ENCODE measurements at regions not wholly inside any gene's neighbourhood (a gene's known extent, or its start where the extent isn't known, plus 50 kb on each side); places are given as distances from the start of the nearest gene placed in this dataset.

- DNase-seq (ENCODE audit: low read depth in 2 of 2), result no peak
These were observed 67.4 kb upstream of the B3GAT1 start for GRCh38 chr11:134479206-134480135.

DNA sequence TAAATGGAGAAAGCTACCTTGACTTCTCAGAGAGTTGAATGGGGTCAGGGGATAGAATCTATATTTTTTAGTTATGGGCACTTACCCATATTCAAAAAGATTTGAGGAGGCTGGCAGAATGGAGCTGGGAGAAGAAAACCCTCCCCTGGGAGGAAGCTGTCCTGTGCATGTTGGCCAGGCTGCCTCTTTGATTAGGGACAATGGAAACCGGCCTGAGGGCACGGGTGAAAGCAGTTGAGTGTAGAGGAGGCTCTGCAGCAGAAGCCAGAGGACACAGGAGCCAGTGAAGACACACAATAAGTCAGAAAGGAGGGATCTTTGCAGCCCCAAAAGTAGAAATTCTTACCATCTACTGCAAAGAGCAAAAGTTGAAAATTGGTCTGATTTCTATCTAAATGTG is 66.6 kb upstream of the B3GAT1 start:
- no peak for DNase-seq (ENCODE audit: low read depth in 2 of 2)

DNA sequence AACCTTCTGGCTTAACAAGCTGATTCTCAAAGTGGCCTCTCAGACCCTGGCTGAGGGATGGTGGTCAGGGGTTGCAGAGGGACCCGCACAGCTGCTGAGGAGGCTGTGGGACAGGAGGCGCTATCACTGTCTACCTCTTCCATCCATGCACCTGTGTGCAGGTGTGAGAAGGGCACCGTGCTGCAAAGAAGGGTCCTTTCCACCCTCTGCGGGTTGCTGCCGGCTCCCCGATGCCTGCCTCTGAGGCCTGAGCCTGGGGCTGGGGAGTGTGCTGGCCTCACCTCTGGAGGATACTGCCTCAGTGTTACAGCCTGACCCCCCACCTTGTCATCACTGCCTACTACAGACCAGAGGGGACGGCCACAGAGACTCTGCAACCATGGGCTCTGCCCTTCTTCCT is 66.1 kb upstream of the B3GAT1 start:
- DNase-seq (ENCODE audit: low read depth in 2 of 2), result no peak

DNA sequence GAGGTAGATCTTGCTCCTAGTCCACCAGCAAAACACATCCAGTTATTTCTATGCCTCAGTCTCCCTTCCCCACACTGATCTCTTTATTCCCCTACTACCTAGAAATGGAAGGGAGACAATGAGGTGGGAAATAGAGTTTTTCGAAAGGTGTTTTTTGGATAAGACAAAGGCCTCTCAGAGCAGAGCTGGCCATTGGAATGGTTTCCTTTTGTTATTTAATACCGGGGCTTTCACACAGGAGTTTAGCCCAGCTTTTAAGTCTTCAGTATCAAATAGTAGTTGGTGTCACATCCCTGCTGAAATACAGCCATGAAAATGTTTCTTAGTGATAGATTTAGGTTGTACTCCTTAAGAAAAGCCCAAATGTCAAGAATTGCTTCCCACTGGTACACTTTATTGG is 65.4 kb upstream of the B3GAT1 start:
- no peak for DNase-seq (ENCODE audit: low read depth in 2 of 2)

DNA sequence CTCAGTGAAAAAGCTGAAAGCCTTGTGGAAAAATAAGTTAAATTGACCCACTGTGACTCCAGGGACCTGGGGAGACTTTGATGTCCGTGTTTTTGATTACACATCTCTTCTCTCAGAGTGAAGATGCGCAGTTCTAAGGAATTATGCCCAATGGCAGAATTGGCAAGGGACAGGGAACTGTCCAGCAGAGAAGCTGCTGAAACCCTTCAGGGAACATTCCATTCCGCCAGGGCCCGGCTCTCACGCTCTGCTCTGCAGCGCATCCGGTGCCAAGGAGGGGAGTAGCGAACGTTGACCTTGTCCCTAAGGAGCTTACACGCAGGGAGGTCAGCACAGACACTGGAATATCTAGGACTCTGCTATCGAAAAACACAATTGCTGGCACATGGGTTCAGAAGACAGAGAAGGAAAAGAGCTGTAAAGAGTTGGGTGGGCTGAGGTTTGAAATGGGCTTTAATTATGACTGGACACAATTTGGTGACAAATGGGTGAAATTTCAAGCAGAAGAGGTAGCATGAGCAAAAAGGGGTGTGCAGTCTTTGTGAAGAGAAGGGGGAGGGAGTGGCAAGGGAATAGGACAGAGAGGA is 64.5 kb upstream of the B3GAT1 start:
- DNase-seq (ENCODE audit: low read depth in 2 of 2), result no peak

- DNase-seq (ENCODE audit: low read depth in 2 of 2), result no peak
These were observed 63.9 kb upstream of the B3GAT1 start for GRCh38 chr11:134475951-134476350.

DNA sequence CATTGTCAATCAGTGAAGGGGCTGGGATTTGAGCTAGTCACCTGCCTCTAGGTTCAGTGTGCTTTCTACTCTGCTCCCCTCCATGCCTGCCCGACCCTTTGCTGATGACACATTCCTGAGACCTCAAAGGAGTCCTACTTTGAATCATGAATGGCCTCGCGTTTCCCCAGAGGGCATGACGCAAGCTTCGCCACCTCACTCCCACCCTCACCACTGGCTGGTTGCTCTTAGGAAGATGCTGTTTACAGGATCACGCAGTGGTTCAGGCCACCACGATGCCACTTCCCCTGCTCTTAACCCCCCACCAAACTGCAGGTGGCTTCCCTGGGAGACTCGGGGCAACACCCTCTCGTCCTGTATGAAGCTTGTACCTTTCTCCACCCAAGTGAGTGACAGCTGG is 62.9 kb upstream of the B3GAT1 start:
- DNase-seq (ENCODE audit: low read depth in 2 of 2), result no peak

DNA sequence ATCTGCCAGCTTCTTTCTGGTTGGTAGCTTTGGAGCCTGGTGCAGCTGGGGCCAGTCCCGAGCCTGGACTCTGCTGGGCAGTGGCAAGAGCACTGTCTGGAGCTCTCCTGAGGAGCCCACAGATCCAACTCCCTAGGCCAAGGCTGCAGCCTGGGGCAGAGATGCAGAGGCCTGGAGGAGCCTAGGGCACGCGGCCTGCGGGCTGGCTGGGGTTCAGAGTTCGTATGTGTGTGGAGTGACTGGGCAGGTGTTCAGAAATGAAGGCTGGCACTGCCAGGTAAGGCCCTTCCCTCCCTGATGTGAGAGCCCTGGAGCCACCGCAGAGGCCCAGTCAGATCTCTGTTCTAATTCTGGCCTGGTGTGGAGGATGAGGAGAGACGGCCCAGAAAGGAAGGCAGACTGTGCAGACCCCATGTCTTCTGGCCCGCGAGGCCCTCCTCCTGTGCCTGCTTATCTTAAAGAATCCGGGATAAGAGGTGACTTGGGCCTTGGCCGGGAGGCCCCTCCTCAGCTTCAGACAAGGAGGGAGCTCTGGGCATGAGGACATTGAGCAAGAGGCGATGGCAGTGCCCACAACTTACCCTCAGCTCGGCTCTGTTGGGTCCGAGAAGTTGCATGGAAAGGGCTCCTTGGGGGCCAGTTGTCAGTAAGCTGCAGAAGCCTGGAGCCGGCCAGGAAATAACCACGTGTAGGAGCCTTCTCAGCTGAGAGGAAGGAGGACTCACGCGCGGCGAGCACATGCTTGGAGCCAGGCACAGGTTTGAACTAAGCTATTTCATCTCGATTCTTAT is 62.2 kb upstream of the B3GAT1 start:
- no peak for DNase-seq (ENCODE audit: low read depth in 2 of 2)

DNA sequence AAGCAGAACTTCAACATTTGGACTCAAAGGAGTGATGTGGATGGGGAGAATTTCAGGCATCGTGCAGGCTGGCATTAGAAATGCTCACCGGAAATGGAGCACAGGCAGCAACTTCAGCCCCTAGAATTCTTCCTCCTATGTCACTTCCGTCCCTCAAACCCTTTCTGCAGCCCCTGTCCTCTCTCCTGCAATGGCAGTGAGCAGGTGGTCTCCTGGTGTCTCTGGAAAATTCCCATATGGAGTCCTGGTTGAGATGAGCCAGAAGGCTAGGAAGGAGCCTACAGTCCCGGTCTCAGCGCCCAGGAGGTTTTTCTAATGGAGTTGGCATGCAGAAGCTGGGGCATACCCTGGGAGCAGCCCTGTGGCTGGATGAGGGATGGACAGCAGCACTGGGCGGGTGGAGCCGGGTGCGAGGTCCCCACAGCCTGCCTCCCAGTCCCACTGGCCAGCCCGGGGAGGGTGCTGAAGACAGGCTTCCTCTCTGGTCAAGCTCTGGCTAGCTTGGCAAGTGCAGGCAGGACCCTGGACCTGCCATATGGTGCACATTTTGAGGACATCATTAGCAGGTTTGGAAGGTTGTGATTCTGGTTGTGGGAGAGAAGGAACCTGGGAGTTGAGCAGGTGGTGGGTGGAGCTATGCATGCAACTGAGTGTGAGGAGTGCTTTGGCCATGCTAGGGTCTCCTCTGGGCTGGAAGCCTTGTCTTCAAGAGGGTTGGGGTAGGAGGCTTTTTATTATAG is 59.8 kb upstream of the B3GAT1 start:
- no peak for DNase-seq (ENCODE audit: low read depth in 2 of 2)

DNA sequence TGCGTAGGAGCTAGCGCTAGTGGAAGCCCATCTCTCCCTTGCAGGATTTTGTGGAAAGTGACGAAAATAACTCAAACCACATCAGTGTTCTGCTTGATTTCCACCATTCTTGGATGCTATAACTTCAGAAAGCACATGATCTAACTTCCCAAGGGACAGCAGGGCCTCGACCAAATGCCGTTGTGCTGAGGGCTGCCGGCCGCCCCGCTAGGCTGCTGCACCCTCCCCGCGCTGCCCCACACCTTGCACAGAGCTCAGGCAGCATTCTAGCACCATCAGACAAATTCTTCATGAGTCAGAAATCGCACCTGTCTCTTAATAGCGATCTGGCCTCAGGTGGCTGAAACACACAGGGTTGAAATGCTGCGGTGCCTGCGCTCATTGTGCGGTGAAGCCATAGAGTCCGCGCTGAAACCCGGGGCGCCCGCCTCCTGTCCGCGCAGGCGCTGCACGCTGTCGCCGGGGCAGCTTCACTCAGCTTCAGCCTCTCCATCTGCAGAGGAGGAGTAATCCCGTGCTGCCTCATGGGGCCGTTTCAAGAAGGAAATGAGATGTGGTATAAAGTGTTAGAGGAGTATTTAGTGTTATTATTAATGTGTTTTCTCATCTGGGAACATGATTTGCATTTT is 59.2 kb upstream of the B3GAT1 start:
- no peak for DNase-seq (ENCODE audit: low read depth in 2 of 2)

- no peak for DNase-seq (ENCODE audit: low read depth in 2 of 2)
These were observed 58.2 kb upstream of the B3GAT1 start for GRCh38 chr11:134470238-134470637.

DNA sequence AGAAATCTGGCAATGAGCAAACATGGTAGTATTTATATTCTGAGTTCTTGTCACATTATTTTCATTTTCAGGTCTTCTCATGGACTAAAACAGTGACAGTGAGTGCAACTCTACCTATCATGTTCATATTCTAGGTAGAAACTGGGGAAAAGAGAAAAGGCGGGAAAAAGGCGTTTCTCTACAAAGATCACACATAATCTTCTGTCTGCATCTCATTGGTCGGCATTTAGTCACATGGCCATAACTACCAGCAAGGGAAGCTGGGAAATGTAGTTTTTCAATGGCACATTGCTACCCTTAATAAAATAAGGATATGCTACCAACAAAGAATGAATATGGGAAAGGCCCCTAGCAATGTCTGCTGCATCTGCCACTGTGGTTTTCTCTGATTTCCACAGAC is 57.6 kb upstream of the B3GAT1 start:
- no peak for DNase-seq (ENCODE audit: low read depth in 2 of 2)

- no peak for DNase-seq (ENCODE audit: low read depth in 2 of 2)
These were observed 56.8 kb upstream of the B3GAT1 start for GRCh38 chr11:134468796-134469195.

DNA sequence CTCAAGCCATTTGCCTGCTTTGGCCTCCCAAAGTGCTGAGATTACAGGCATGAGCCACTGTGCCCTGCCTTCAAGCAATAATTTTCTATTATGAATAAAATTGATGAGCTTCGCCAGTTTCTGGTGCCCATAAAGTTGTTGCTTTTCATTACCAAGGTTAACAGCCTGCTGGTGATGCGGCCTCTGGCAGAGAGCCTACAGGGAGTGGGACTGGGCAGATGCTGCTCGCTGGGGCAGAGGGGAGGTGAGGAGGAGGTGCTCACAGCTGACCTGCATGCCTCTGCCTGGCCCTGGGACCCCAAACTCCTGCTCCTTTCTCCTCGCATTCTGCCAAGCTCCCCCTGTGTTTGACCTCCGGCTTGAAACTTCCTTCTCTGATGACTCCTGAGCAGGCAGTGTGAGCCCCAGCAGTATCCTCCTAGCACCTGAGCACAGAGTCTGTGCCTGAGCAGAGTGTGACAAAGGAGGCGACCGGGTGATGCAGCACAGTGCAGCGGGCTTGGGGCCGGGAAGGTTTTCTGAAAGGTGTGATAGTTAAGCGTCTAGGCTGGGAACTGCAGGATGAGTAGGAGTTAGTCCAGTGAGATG is 56.1 kb upstream of the B3GAT1 start:
- DNase-seq (ENCODE audit: low read depth in 2 of 2), result no peak

DNA sequence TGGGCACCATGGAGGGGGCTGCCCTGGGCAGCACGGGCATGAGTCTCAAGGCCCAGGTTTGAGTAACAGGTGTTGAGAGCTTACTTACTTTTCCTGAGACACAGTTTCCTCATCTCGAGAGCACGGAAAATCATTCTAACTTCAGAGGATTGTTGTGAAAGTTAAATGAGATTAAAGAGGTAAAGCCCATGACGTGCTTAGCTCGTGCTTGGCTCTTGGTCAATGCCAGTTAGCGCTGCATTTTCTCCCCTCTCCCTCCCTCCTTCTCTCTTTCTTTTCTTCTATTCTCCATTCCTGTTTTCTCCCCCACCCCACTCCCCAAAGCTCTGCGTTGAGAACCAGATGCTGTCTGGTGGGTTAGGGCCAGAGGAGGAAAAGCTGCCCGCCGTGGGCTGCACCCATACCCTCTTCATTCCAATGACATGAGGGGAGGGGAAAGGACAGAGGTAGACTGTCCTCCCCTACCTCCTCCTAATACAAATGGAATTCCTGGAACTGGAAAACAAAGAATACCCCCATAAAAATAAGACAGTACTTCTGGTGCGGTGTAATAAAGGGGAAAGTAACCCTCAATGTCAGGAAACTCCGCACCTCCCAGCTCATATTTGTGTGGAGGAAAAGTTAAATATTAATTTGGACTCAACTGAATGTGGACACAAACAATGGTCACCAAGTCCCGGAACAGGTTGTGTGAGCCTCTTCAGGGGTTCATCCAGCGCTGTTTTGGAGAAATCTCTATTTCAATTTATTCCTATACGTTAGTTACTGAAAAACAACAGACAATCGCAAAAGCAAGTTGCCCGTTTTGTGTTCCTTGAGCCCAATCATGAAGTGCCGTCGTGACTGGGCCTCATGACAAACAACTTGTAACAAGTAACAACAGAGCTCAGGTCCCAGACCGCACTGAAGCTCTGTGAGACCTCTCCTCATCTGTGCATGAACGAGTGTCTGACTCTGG is 54.8 kb upstream of the B3GAT1 start:
- no peak for DNase-seq (ENCODE audit: low read depth in 2 of 2)

GRCh38 chr11:134466156-134466555 is 54.1 kb upstream of the B3GAT1 start:
- DNase-seq (ENCODE audit: low read depth in 2 of 2), result no peak

DNA sequence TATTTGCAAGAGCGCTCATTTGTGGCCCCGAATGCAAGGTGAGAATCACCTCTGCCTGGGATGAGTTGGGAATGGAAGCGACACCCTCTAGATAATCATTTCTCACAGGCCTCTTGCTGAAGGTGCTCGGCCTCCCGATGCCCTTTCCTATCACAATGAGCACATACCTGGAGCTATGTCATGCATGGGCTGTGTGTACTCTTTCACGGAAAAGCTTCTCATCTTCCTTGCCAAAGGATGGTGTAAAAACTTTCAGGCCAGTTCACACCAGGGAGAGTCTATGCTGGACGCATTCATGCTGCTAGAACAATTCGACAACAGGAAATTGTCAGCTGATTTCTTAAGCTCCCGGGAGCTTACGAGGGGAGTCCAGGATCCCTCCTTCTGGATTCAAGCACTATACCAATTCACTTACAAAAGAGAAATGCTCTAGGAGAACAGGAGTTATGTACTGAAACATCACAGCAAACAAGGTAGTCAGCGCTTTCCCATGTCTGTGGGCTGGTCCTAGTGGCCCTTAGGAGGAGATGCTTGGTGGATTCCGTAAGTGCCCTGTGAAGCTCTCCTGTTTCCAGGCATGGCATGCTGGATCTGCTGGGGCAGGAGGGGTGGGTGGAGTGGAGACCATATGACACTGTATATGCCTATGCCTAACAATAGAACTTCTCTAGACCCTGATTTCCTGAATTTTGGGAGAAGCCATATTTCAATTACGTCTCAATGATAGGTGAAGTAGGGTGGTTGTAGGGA is 53.1 kb upstream of the B3GAT1 start:
- DNase-seq (ENCODE audit: low read depth in 2 of 2), result no peak

- no peak for DNase-seq (ENCODE audit: low read depth in 2 of 2)
These were observed 52.2 kb upstream of the B3GAT1 start for GRCh38 chr11:134464196-134464595.

DNA sequence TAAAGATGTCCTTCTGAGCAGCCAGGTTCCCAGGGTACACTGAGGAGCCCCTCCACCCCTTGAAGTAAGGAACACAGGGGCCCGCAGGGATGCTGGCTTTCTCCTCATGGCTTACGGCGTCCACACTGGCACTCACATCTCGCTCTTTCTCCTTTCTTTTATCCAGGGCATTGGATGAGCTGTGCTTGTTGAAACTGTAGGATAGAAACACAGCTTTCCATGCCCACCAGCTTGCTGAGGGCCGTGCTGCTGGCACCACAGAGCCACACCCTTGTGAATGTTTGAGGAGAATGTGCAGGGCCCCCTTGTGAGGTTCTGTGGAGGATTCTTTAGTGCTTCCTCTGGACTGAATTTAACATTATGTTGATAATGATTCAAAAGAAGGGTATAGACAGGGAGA is 51.7 kb upstream of the B3GAT1 start:
- no peak for DNase-seq (ENCODE audit: low read depth in 2 of 2)

Measured in stimulated activated CD8-positive, alpha-beta memory T cell treated with anti-CD3 and anti-CD28 coated beads, Interleukin-2, amount 100 ng/mL, for 1 hour (primary cell).